Stimulated activated CD4-positive, alpha-beta T cell treated with anti-CD3 and anti-CD28 coated beads, Interleukin-2, amount 100 ng/mL, for 4 hours (primary cell): ENCODE measurements at regions not wholly inside any gene's neighbourhood (a gene's known extent, or its start where the extent isn't known, plus 50 kb on each side); places are given as distances from the start of the nearest gene placed in this dataset.

ENCODE experiments used
- DNase-seq: peaks from one replicate; pipeline ENCODE4 v3.0.0-alpha.2; 2020; ENCODE audit warnings: low read depth

GRCh38 chr16:6574146-6574545 lies 758.5 kb upstream of the RBFOX1 start:
- DNase-seq: no peak

GRCh38 chr16:6573577-6573976 lies 759.1 kb upstream of the RBFOX1 start:
- no peak for DNase-seq

- no peak for DNase-seq
Observed at GRCh38 chr16:6571044-6571443, 761.6 kb upstream of the RBFOX1 start.

- DNase-seq: no peak
Observed at GRCh38 chr16:6570530-6570929, 762.1 kb upstream of the RBFOX1 start.

GRCh38 chr16:6562986-6563385 lies 769.7 kb upstream of the RBFOX1 start:
- DNase-seq: no peak

GRCh38 chr16:6560306-6561100 lies 772.1 kb upstream of the RBFOX1 start:
- no peak for DNase-seq

GRCh38 chr16:6558661-6559060 lies 774.0 kb upstream of the RBFOX1 start:
- no peak for DNase-seq

- no peak for DNase-seq
Observed at GRCh38 chr16:6558126-6558525, 774.5 kb upstream of the RBFOX1 start.

GRCh38 chr16:6557353-6558023 lies 775.2 kb upstream of the RBFOX1 start:
- no peak for DNase-seq

- DNase-seq: no peak
Observed at GRCh38 chr16:6549415-6549814, 783.2 kb upstream of the RBFOX1 start.

- DNase-seq: no peak
Observed at GRCh38 chr16:6548507-6548906, 784.1 kb upstream of the RBFOX1 start.

GRCh38 chr16:6547131-6547530 lies 785.5 kb upstream of the RBFOX1 start:
- DNase-seq: no peak

- no peak for DNase-seq
Observed at GRCh38 chr16:6545329-6545728, 787.3 kb upstream of the RBFOX1 start.

GRCh38 chr16:6541267-6541666 lies 791.4 kb upstream of the RBFOX1 start:
- no peak for DNase-seq

- DNase-seq: no peak
Observed at GRCh38 chr16:6536411-6536810, 796.2 kb upstream of the RBFOX1 start.

- DNase-seq: no peak
Observed at GRCh38 chr16:6531067-6531466, 801.6 kb upstream of the RBFOX1 start.

GRCh38 chr16:6528217-6528616 lies 804.4 kb upstream of the RBFOX1 start:
- DNase-seq: no peak

- no peak for DNase-seq
Observed at GRCh38 chr16:6527646-6528045, 805.0 kb upstream of the RBFOX1 start.

GRCh38 chr16:6524501-6524900 lies 808.1 kb upstream of the RBFOX1 start:
- no peak for DNase-seq

- DNase-seq: no peak
Observed at GRCh38 chr16:6517020-6517720, 815.5 kb upstream of the RBFOX1 start.

GRCh38 chr16:6512512-6512911 lies 820.1 kb upstream of the RBFOX1 start:
- no peak for DNase-seq

- no peak for DNase-seq
Observed at GRCh38 chr16:6510261-6510660, 822.4 kb upstream of the RBFOX1 start.

- no peak for DNase-seq
Observed at GRCh38 chr16:6499413-6499812, 833.2 kb upstream of the RBFOX1 start.
